ENCODE measurements at regions not wholly inside any gene's neighbourhood (a gene's known extent, or its start where the extent isn't known, plus 50 kb on each side); places are given as distances from the start of the nearest gene placed in this dataset.

DNA sequence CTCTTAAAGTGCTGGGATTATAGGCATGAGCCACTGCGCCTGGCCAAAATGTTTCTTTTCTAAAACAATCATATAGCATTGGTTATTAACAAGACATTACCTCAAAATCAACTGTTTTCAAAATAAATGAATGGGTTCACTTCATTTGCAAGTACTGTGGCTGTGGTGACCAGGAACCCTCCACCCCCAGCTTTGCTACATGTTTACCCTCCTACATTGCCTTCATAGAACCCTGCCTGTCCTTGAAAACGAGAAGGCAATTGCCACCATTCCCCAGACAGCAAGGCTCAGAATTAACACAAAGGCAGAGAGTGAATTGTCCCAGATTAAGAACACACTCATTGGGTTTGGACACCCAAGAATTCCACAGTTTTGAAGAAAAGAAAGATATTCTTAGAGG lies 116.6 kb upstream of the LGSN start:
- TF ChIP-seq, protein P1, sequence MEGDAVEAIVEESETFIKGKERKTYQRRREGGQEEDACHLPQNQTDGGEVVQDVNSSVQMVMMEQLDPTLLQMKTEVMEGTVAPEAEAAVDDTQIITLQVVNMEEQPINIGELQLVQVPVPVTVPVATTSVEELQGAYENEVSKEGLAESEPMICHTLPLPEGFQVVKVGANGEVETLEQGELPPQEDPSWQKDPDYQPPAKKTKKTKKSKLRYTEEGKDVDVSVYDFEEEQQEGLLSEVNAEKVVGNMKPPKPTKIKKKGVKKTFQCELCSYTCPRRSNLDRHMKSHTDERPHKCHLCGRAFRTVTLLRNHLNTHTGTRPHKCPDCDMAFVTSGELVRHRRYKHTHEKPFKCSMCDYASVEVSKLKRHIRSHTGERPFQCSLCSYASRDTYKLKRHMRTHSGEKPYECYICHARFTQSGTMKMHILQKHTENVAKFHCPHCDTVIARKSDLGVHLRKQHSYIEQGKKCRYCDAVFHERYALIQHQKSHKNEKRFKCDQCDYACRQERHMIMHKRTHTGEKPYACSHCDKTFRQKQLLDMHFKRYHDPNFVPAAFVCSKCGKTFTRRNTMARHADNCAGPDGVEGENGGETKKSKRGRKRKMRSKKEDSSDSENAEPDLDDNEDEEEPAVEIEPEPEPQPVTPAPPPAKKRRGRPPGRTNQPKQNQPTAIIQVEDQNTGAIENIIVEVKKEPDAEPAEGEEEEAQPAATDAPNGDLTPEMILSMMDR (conservative IDR thresholded peaks at IDR 0.05 in 1 of 2, IDR thresholded peaks at IDR 0.05 in 1 of 2; ENCODE audit: extremely low read depth in 1 of 2, insufficient read depth in 1 of 2, low read depth in 1 of 2, low read length in 2 of 2), result no peak
- no peak for TF ChIP-seq EZH2 (IDR thresholded peaks at IDR 0.05; ENCODE audit: borderline replicate concordance, low read length)

Measured in mammary epithelial cell (primary cell).